ENCODE measurements at regions not wholly inside any gene's neighbourhood (a gene's known extent, or its start where the extent isn't known, plus 50 kb on each side); places are given as distances from the start of the nearest gene placed in this dataset.

DNA sequence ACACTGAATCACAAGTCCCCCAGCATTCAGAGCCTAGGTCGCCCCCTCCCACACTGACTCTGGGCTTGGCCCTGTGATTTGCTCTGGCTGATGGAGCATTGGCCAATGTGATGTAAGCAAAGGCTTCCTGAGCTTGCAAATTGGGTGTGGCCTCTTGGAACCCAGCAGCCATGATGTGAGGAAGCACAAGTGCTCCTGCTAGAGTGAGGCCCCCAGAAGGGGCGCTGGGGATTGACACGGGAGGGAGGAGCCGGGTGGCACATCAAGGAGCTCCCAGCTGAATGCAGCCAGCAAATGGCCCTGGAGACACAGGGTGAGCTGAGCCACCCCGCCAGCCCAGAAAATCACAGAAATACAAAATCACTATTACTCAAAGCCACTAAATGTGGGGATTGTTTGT lies 308.5 kb downstream of the C16orf95 start:
- H3K4me1 ChIP-seq = no peaks in the 10 kb centered on the region
- H3K4me3 ChIP-seq = no peak overlapping the region
- H3K27me3 ChIP-seq = no peaks in the 10 kb centered on the region
- H3K9me3 ChIP-seq = peaks cover 0 to 5% of the 10 kb centered on the region in 2 donors
- no peaks in the 10 kb centered on the region for H3K36me3 ChIP-seq
- H3K27ac ChIP-seq = no peak overlapping the region
- no peak for DNase-seq (ENCODE audit: low spot score)
- TF ChIP-seq, protein P1, sequence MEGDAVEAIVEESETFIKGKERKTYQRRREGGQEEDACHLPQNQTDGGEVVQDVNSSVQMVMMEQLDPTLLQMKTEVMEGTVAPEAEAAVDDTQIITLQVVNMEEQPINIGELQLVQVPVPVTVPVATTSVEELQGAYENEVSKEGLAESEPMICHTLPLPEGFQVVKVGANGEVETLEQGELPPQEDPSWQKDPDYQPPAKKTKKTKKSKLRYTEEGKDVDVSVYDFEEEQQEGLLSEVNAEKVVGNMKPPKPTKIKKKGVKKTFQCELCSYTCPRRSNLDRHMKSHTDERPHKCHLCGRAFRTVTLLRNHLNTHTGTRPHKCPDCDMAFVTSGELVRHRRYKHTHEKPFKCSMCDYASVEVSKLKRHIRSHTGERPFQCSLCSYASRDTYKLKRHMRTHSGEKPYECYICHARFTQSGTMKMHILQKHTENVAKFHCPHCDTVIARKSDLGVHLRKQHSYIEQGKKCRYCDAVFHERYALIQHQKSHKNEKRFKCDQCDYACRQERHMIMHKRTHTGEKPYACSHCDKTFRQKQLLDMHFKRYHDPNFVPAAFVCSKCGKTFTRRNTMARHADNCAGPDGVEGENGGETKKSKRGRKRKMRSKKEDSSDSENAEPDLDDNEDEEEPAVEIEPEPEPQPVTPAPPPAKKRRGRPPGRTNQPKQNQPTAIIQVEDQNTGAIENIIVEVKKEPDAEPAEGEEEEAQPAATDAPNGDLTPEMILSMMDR (IDR thresholded peaks at IDR 0.05) = no peak

DNA sequence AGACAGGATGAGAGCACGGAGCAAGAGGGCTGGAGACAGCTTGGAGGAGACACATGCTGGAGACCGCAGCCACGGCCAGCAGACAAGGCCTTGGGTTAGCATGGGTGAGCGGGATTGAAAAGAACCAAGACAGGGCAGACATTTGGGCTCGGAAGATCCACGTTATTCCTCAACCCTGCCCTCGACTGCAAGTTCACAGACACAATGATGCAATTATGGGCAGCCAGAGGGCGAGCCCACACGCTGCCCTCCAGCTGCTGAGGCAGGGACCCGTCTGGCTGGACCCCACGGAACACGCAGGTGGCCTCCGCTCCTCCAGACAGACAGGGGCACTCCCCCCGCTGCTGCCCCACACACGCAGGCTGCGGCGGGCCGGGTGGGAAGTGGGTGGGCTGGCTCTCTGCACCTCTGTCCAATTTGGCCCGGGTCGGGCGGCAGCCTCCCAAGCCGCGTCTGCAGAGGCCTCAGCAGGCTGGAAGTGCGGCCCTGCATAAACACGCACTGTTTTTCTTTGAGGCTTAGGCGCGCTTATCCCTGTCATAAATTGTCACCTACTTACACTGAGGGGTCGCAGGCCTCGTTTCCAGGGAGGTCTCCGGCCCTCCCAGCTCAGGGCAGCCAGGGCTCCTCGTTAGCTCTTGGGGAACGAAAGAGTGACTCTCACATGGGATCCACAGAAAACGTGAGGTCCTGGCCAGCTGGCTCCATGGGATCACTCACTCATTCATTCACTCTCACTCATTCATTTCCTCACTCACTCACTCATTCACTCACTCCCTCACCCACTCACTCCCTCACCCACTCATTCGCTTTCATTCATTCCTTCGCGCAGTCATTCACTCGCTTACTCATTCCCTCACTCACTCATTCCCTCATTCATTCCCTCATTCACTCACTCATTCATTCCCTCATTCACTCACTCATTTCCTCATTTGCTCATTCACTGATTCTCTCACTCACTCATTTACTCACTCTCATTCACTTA lies 303.9 kb downstream of the C16orf95 start:
- peak; percentile 61 for DNase-seq (ENCODE audit: low spot score)
- H3K27ac ChIP-seq = peak overlapping the region in 1 of 2 donors; percentile 48
- H3K4me1 ChIP-seq = no peaks in the 10 kb centered on the region
- peaks cover 0 to 5% of the 10 kb centered on the region in 2 donors for H3K9me3 ChIP-seq
- H3K4me3 ChIP-seq = no peak overlapping the region
- H3K27me3 ChIP-seq = no peaks in the 10 kb centered on the region
- TF ChIP-seq, protein P1 (IDR thresholded peaks at IDR 0.05) = no peak
- no peaks in the 10 kb centered on the region for H3K36me3 ChIP-seq

DNA sequence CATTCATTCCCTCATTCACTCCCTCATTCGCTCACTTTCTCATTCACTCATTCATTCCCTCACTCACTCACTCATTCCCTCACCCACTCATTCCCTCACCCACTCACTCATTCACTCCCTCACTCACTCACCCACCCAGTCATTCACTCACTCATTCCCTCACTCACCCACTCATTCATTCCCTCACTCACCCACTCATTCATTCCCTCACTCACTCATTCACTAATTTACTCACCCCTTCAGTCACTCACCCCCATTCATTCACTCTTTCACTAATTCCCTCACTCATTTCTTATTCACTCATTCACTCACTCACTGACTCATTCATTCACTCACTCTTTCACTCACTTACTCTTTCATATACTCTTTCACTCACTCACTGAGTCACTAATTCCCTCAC lies 303.1 kb downstream of the C16orf95 start:
- no peak for DNase-seq (ENCODE audit: low spot score)
- no peaks in the 10 kb centered on the region for H3K27me3 ChIP-seq

GRCh38 chr16:87015021-87015420 lies 302.2 kb downstream of the C16orf95 start:
- DNase-seq (ENCODE audit: low spot score) = no peak
- Histone ChIP-seq H3K9me3 (no peaks in the 10 kb centered on the region), H3K4me1 (no peaks in the 10 kb centered on the region), H3K36me3 (no peaks in the 10 kb centered on the region), H3K27me3 (no peaks in the 10 kb centered on the region), H3K4me3 (no peak overlapping the region), H3K27ac (no peak overlapping the region)
- TF ChIP-seq, protein P1 (IDR thresholded peaks at IDR 0.05) = no peak

More for the DNA sequence above, 303.1 kb downstream of the C16orf95 start:
- Histone ChIP-seq H3K9me3 (no peaks in the 10 kb centered on the region), H3K36me3 (no peaks in the 10 kb centered on the region), H3K4me1 (no peaks in the 10 kb centered on the region), H3K4me3 (no peak overlapping the region), H3K27ac (no peak overlapping the region)
- TF ChIP-seq, protein P1 (IDR thresholded peaks at IDR 0.05) = no peak

- H3K9me3 ChIP-seq = no peaks in the 10 kb centered on the region
- H3K4me3 ChIP-seq = no peak overlapping the region
- no peaks in the 10 kb centered on the region for H3K36me3 ChIP-seq
- H3K27ac ChIP-seq = no peak overlapping the region
- no peaks in the 10 kb centered on the region for H3K4me1 ChIP-seq
- DNase-seq (ENCODE audit: low spot score) = no peak
- TF ChIP-seq, protein P1 (IDR thresholded peaks at IDR 0.05) = no peak
- no peaks in the 10 kb centered on the region for H3K27me3 ChIP-seq
Measured at GRCh38 chr16:87016046-87017035, 300.9 kb downstream of the C16orf95 start.
